ENCODE measurements at regions not wholly inside any gene's neighbourhood (a gene's known extent, or its start where the extent isn't known, plus 50 kb on each side); places are given as distances from the start of the nearest gene placed in this dataset.

GRCh38 chr13:81442904-81443303 lies 1102.0 kb upstream of the SPRY2 start (continued):
- no peak for TF ChIP-seq ZNF462 (CRISPR knock-in tag; IDR thresholded peaks at IDR 0.05)
- no peak for TF ChIP-seq NANOG (IDR thresholded peaks at IDR 0.05; ENCODE audit: borderline replicate concordance)
- TF ChIP-seq POLR2AphosphoS5 (IDR thresholded peaks at IDR 0.05; ENCODE audit: low read depth): no peak

- no peaks in the 10 kb centered on the region for H3K36me3 Mint-ChIP-seq (ENCODE audit: low read depth)
- H3K36me3 ChIP-seq (ENCODE audit: insufficient read depth): no peaks in the 10 kb centered on the region
- no peaks in the 10 kb centered on the region for H3K4me1 Mint-ChIP-seq
- H3K4me2 ChIP-seq: no peak overlapping the region
- ATAC-seq (no peak), DNase-seq (ENCODE audit: low spot score) (no peak)
- no peak overlapping the region for H2AFZ ChIP-seq
- no peak overlapping the region for H3K27ac Mint-ChIP-seq
- no peaks in the 10 kb centered on the region for H3K27me3 ChIP-seq (ENCODE audit: insufficient read depth)
- TF ChIP-seq ZNF114 (CRISPR knock-in tag; IDR thresholded peaks at IDR 0.05) (no peak), JUNB (IDR thresholded peaks at IDR 0.05; ENCODE audit: unreplicated experiment) (no peak), CTCF (conservative IDR thresholded peaks at IDR 0.05; ENCODE audit: low read depth in 2 of 2) (no peak), EZH2phosphoT487 (IDR thresholded peaks at IDR 0.05; ENCODE audit: unreplicated experiment) (no peak), EZH2 (IDR thresholded peaks at IDR 0.05; ENCODE audit: low read depth, unreplicated experiment) (no peak), CREB1 (CRISPR knock-in tag; IDR thresholded peaks at IDR 0.05; ENCODE audit: low read depth) (no peak), REST (IDR thresholded peaks at IDR 0.05; ENCODE audit: unreplicated experiment) (no peak), ETS1 (IDR thresholded peaks at IDR 0.05) (no peak)
- no peaks in the 10 kb centered on the region for H3K79me2 ChIP-seq (replicated peaks; ENCODE audit: insufficient read depth)
- H4K20me1 ChIP-seq (replicated peaks; ENCODE audit: insufficient read depth): no peaks in the 10 kb centered on the region
- H3K27ac ChIP-seq (ENCODE audit: low read depth): no peak overlapping the region
- H3K4me1 ChIP-seq (ENCODE audit: insufficient read depth): no peaks in the 10 kb centered on the region
- no peak overlapping the region for H3K4me3 ChIP-seq
- no peaks in the 10 kb centered on the region; the same call in 2 of the 3 replicates for H3K9me3 Mint-ChIP-seq
- no peak overlapping the region for H3K4me3 Mint-ChIP-seq
- H3K27me3 Mint-ChIP-seq (ENCODE audit: insufficient read depth, low read depth, poor library complexity): no peaks in the 10 kb centered on the region
- H3F3A ChIP-seq (replicated peaks; ENCODE audit: low read depth): no peaks in the 10 kb centered on the region
- H3K9me2 ChIP-seq (ENCODE audit: insufficient read depth): 0 out of 2 replicates have a peak, but pooled peaks cover 3% of the 10 kb centered on the region
These were observed 1084.4 kb upstream of the SPRY2 start for GRCh38 chr13:81425286-81425685.
